Retinal pigment epithelial cell (primary cell): ENCODE measurements at regions not wholly inside any gene's neighbourhood (a gene's known extent, or its start where the extent isn't known, plus 50 kb on each side); places are given as distances from the start of the nearest gene placed in this dataset.

ENCODE experiments used
- DNase-seq: peaks from one replicate; pipeline ENCODE4 v3.0.0-alpha.2; 2010; ENCODE audit warnings: low read depth
- H3K4me3 ChIP-seq: 2 replicates; pipeline ENCODE4 v1.5.1; 2011; ENCODE audit warnings: mild to moderate bottlenecking, low read length, control low read depth, moderate library complexity
- CTCF ChIP-seq: conservative IDR thresholded peaks from 2 replicates; pipeline ENCODE4 v1.5.1; 2011; ENCODE audit warnings: low read depth, low read length, control low read depth, inconsistent platforms

GRCh38 chr2:37843556-37843955 is 81.5 kb upstream of the RMDN2 start:
- no peak overlapping the region for H3K4me3 ChIP-seq
- no peak for DNase-seq

GRCh38 chr2:37846207-37846606 is 78.9 kb upstream of the RMDN2 start:
- no peak for TF ChIP-seq CTCF
- no peak for DNase-seq

More at GRCh38 chr2:37843556-37843955, 81.5 kb upstream of the RMDN2 start:
- TF ChIP-seq CTCF, result no peak

GRCh38 chr2:37847792-37848191 is 77.3 kb upstream of the RMDN2 start:
- no peak for DNase-seq
- no peak overlapping the region for H3K4me3 ChIP-seq
- no peak for TF ChIP-seq CTCF

More at GRCh38 chr2:37846207-37846606, 78.9 kb upstream of the RMDN2 start:
- no peak overlapping the region for H3K4me3 ChIP-seq

GRCh38 chr2:37848451-37848850 is 76.6 kb upstream of the RMDN2 start:
- no peak for TF ChIP-seq CTCF
- no peak for DNase-seq

GRCh38 chr2:37849911-37850310 is 75.2 kb upstream of the RMDN2 start:
- H3K4me3 ChIP-seq, result no peak overlapping the region
- no peak for TF ChIP-seq CTCF
- no peak for DNase-seq

More at GRCh38 chr2:37848451-37848850, 76.6 kb upstream of the RMDN2 start:
- H3K4me3 ChIP-seq, result no peak overlapping the region

- H3K4me3 ChIP-seq, result no peak overlapping the region
- TF ChIP-seq CTCF, result no peak
- no peak for DNase-seq
Measured at GRCh38 chr2:37851428-37851827, 73.7 kb upstream of the RMDN2 start.

- TF ChIP-seq CTCF, result no peak
- no peak overlapping the region for H3K4me3 ChIP-seq
Measured at GRCh38 chr2:37851828-37852584, 73.1 kb upstream of the RMDN2 start.

More at GRCh38 chr2:37851828-37852584, 73.1 kb upstream of the RMDN2 start:
- no peak for DNase-seq
